WERI-Rb-1 (cell line): ENCODE measurements at regions not wholly inside any gene's neighbourhood (a gene's known extent, or its start where the extent isn't known, plus 50 kb on each side); places are given as distances from the start of the nearest gene placed in this dataset.
A peak's percentile ranks its signal among the peaks of the same experiment; 100 is the strongest.

Experiments
- DNase-seq: peaks from one replicate; pipeline ENCODE4 v3.0.0-alpha.2; 2020
- H3K27ac ChIP-seq: fragments of 250-450 bp; sonication (Bioruptor Pico); 2 replicates; pipeline ENCODE4 v1.5.1; 2020; ENCODE audit warnings: mild to moderate bottlenecking, moderate library complexity
- H3K27me3 ChIP-seq: fragments of 250-450 bp; sonication (Bioruptor Pico); 2 replicates; pipeline ENCODE4 v1.5.1; 2021; ENCODE audit warnings: mild to moderate bottlenecking, low read depth, moderate library complexity; ENCODE audit not compliant: insufficient read depth, severe bottlenecking
- H3K36me3 ChIP-seq: fragments of 250-450 bp; sonication (Bioruptor Pico); 2 replicates; pipeline ENCODE4 v1.5.1; 2020; ENCODE audit warnings: mild to moderate bottlenecking, moderate library complexity
- H3K4me3 ChIP-seq: 2 replicates; pipeline ENCODE4 v1.5.1; 2011; ENCODE audit warnings: low read depth, mild to moderate bottlenecking, control low read depth, low read length
- H3K9me3 ChIP-seq: fragments of 250-450 bp; sonication (Bioruptor Pico); 2 replicates; pipeline ENCODE4 v1.5.1; 2021; ENCODE audit warnings: mild to moderate bottlenecking, moderate library complexity; ENCODE audit not compliant: severe bottlenecking
- TF ChIP-seq, protein P1 (sequence below): IDR thresholded peaks from 2 replicates; pipeline ENCODE4 v1.5.1; 2011; ENCODE audit warnings: low read depth, mild to moderate bottlenecking, control low read depth, inconsistent platforms, low read length

DNA sequence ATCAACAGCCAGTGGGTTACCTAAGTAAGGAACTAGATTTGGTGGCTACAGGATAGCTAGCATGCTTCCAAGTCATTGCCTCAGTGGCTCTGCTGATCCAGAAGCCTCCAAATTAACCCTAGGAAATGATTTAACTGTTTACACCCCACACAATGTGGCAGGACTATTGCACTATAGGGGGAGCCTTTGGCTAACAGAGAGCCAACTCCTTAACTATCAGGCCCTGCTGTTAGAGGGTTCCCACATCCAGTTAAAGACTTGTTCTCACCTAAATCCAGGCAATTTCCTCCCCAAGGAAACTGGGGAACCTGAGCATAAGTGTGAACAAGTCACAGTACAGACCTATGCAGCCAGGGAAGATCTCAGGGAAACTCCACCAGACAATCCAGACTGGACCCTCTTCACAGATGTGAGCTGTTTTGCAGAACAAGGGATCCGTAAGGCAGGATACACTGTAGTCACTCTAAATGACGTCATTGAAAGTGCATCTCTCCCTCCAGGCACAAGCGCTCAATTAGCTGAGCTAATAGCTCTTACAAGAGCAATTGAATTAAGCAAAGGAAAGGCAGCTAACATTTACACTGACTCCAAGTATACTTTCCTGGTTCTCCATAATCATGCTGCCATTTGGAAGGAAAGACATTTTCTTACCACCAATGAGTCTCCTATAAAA lies 185.3 kb upstream of the SPOCK3 start:
- no peak for DNase-seq
- H3K9me3 ChIP-seq = no peaks in the 10 kb centered on the region
- H3K27me3 ChIP-seq = no peaks in the 10 kb centered on the region
- TF ChIP-seq, protein P1, sequence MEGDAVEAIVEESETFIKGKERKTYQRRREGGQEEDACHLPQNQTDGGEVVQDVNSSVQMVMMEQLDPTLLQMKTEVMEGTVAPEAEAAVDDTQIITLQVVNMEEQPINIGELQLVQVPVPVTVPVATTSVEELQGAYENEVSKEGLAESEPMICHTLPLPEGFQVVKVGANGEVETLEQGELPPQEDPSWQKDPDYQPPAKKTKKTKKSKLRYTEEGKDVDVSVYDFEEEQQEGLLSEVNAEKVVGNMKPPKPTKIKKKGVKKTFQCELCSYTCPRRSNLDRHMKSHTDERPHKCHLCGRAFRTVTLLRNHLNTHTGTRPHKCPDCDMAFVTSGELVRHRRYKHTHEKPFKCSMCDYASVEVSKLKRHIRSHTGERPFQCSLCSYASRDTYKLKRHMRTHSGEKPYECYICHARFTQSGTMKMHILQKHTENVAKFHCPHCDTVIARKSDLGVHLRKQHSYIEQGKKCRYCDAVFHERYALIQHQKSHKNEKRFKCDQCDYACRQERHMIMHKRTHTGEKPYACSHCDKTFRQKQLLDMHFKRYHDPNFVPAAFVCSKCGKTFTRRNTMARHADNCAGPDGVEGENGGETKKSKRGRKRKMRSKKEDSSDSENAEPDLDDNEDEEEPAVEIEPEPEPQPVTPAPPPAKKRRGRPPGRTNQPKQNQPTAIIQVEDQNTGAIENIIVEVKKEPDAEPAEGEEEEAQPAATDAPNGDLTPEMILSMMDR = no peak
- H3K4me3 ChIP-seq = no peak overlapping the region
- no peaks in the 10 kb centered on the region for H3K36me3 ChIP-seq
- H3K27ac ChIP-seq = no peak overlapping the region

DNA sequence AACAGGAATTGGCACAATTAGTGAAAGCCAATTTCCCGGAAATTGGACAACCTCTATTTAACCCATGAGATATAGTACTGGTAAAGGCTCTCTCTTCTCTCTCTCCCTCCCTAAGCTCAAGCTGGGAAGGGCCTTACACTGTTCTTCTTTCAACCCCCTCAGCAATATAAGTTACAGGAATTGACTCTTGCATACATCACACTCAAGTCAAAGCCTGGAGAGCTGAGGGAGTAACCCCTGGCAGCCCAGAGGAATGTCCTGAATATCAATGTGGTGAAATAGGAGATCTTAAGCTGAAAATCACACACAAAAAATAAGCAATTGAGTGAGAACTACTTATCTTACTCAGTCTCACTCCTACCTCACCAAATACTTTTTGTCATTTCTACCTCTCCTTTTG lies 186.9 kb upstream of the SPOCK3 start:
- no peaks in the 10 kb centered on the region for H3K9me3 ChIP-seq
- no peaks in the 10 kb centered on the region for H3K27me3 ChIP-seq
- H3K27ac ChIP-seq = no peak overlapping the region
- no peak for DNase-seq
- no peaks in the 10 kb centered on the region for H3K36me3 ChIP-seq
- TF ChIP-seq, protein P1 = no peak
- no peak overlapping the region for H3K4me3 ChIP-seq

DNA sequence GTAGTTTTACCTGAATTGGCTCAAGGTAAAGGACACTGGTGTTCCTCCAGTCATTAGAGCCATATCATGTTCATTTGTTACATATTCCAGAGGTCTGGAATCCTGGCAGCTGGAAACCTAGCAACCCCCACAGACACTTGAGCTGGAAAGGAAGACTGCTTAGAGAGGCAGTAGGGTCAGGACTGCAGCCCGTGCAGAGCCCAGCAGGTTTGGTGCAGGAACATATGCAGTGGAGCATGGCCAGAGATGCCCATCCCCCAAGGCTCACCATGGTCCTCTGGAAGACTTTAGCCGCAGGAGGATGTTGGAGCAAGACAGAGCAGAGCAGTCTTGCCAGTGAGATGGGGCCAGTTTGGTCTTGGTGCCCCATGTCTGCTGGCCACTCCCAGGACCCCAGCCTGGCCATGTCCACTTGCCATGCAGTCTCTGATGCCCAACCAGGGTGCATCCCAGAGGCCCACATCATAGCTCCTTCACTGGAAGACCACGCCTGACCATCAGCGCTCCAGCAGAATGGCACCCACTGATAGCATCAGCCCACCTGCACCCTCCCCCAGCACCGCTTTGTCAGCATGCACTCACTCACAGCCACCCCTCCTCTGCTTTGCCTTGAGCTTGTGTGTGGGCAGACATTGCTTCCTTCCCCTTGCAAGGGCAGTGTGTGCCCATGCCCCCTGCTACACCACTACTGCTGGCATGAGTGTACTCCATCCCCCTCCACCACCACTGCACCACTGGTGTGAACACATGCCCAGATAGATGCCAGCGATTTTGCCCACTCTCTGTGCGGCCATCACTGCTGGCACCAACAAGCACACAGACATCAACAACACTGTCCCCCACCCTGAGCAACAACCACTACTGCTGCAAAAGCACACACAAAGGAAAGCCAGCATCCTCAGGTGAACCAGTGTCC lies 190.3 kb upstream of the SPOCK3 start:
- H3K36me3 ChIP-seq = no peaks in the 10 kb centered on the region
- H3K27me3 ChIP-seq = no peaks in the 10 kb centered on the region
- H3K9me3 ChIP-seq = no peaks in the 10 kb centered on the region
- TF ChIP-seq, protein P1 = no peak
- no peak overlapping the region for H3K4me3 ChIP-seq
- H3K27ac ChIP-seq = no peak overlapping the region
- peak; percentile 8 for DNase-seq

DNA sequence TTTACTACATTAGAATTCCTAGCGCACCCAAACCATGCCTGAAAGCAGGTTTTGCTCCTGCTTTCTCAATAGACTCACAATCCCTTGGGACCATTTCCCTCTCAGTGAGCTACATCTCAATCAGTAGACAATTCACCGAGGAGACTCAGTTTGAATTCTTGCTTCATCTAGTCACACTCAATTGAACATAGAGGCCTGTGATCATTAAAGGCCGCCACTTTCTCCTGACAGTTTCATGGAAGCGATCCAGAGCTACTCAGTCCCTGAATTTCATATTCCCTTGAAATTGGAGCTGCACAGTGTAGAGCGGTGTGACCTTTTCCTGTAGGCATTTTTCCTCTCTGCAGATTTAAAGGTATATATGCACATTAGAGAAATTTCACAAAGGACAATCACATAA lies 193.9 kb upstream of the SPOCK3 start:
- peaks cover 4% of the 10 kb centered on the region for H3K9me3 ChIP-seq
- H3K4me3 ChIP-seq = no peak overlapping the region
- no peak overlapping the region for H3K27ac ChIP-seq
- TF ChIP-seq, protein P1 = no peak
- H3K27me3 ChIP-seq = no peaks in the 10 kb centered on the region
- no peak for DNase-seq
- no peaks in the 10 kb centered on the region for H3K36me3 ChIP-seq

DNA sequence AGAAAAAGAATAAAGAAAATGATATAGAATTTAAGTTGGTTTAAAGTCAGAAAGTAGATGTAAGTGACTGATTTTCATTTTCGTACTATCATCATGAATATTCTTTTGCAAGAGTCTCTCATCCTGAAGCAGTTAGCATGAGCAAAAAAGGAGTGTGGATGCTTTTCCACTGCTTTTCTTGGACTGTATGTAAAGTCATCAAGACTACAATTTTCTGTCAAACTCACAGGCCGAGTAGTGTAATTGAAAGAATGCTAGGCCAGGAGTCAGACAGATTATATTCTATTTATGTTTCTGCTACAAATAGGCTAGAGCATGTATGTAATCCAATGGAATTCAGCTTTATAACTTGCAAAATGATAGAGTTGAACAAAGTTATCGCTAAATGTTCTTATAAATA lies 197.1 kb upstream of the SPOCK3 start:
- no peaks in the 10 kb centered on the region for H3K36me3 ChIP-seq
- no peak overlapping the region for H3K27ac ChIP-seq
- H3K9me3 ChIP-seq = peaks cover 4% of the 10 kb centered on the region
- H3K4me3 ChIP-seq = no peak overlapping the region
- no peaks in the 10 kb centered on the region for H3K27me3 ChIP-seq
- no peak for DNase-seq
- TF ChIP-seq, protein P1 = no peak
